HG02870 (cell line): ENCODE measurements at regions not wholly inside any gene's neighbourhood (a gene's known extent, or its start where the extent isn't known, plus 50 kb on each side); places are given as distances from the start of the nearest gene placed in this dataset.
"Not testable (repeated sequence)": the region's sequence is repeated elsewhere in the genome, so short reads cannot be mapped to it uniquely, and the experiment has no call there.

ENCODE experiments used
- ATAC-seq: cut with Tn5 transposase; IDR thresholded peaks from one replicate; pipeline ENCODE4 v1.9.1; 2021; ENCODE audit warnings: mild to moderate bottlenecking, moderate library complexity; ENCODE audit not compliant: unreplicated experiment

- no peak for ATAC-seq
Measured at GRCh38 chr5:154562244-154562880, 84.3 kb upstream of the HAND1 start.

- ATAC-seq, result peak; percentile 94
Measured at GRCh38 chr5:154559398-154560276, 81.6 kb upstream of the HAND1 start.

GRCh38 chr5:154557548-154557947 lies 79.5 kb upstream of the HAND1 start:
- no peak for ATAC-seq

GRCh38 chr5:154547551-154547950 lies 69.5 kb upstream of the HAND1 start:
- ATAC-seq, result no peak

- no peak for ATAC-seq
Measured at GRCh38 chr5:154546719-154547118, 68.7 kb upstream of the HAND1 start.

- no peak for ATAC-seq
Measured at GRCh38 chr5:154544646-154545045, 66.6 kb upstream of the HAND1 start.

GRCh38 chr5:154543380-154543779 lies 65.4 kb upstream of the HAND1 start:
- no peak for ATAC-seq

GRCh38 chr5:154542581-154542980 lies 64.6 kb upstream of the HAND1 start:
- ATAC-seq, result no peak

GRCh38 chr5:154542000-154542399 lies 64.0 kb upstream of the HAND1 start:
- ATAC-seq, result no peak

GRCh38 chr5:154541553-154541952 lies 63.5 kb upstream of the HAND1 start:
- no peak for ATAC-seq

GRCh38 chr5:154540600-154540999 lies 62.6 kb upstream of the HAND1 start:
- ATAC-seq, result no peak

GRCh38 chr5:154538492-154538891 lies 60.5 kb upstream of the HAND1 start:
- no peak for ATAC-seq

GRCh38 chr5:154536439-154536838 lies 58.4 kb upstream of the HAND1 start:
- ATAC-seq, result not testable (repeated sequence)

- no peak for ATAC-seq
Measured at GRCh38 chr5:154535535-154535934, 57.5 kb upstream of the HAND1 start.

- ATAC-seq, result no peak
Measured at GRCh38 chr5:154534457-154535050, 56.5 kb upstream of the HAND1 start.

- no peak for ATAC-seq
Measured at GRCh38 chr5:154529282-154529681, 51.3 kb upstream of the HAND1 start.

- ATAC-seq, result no peak
Measured at GRCh38 chr5:154528005-154528594, 50.1 kb upstream of the HAND1 start.
